ENCODE measurements at regions not wholly inside any gene's neighbourhood (a gene's known extent, or its start where the extent isn't known, plus 50 kb on each side); places are given as distances from the start of the nearest gene placed in this dataset.

- H3K27ac ChIP-seq (ENCODE audit: extremely low read depth, low read depth, low read length): no peak overlapping the region
- ChIA-PET CTCF (no interaction called here), POLR2A (no interaction called here)
- no peak for TF ChIP-seq ZBTB7A (tag by site-specific recombination; IDR thresholded peaks at IDR 0.05; ENCODE audit: low read depth)
- TF ChIP-seq KLF7 (tag by site-specific recombination; IDR thresholded peaks at IDR 0.05; ENCODE audit: borderline replicate concordance): no peak
- TF ChIP-seq ZNF214 (tag by site-specific recombination; IDR thresholded peaks at IDR 0.05; ENCODE audit: borderline replicate concordance): no peak
- no peak for TF ChIP-seq ZNF426 (tag by site-specific recombination; IDR thresholded peaks at IDR 0.05)
- no peak for TF ChIP-seq ZBTB21 (tag by site-specific recombination; IDR thresholded peaks at IDR 0.05)
- no peak for TF ChIP-seq ZNF121 (tag by site-specific recombination; IDR thresholded peaks at IDR 0.05)
- no peak for TF ChIP-seq ZNF221 (tag by site-specific recombination; IDR thresholded peaks at IDR 0.05; ENCODE audit: borderline replicate concordance)
- no peak for TF ChIP-seq ZNF48 (tag by site-specific recombination; IDR thresholded peaks at IDR 0.05)
- no peak for TF ChIP-seq ZNF280D (tag by site-specific recombination; IDR thresholded peaks at IDR 0.05)
- no peaks in the 10 kb centered on the region for H3K9me3 ChIP-seq (ENCODE audit: control insufficient read depth, insufficient read depth, low read depth, low read length)
- no peak overlapping the region for H3K4me3 ChIP-seq (ENCODE audit: low read depth, low read length)
- no peaks in the 10 kb centered on the region for H3K4me1 ChIP-seq (ENCODE audit: control insufficient read depth, insufficient read depth, low read length)
- H3K36me3 ChIP-seq (ENCODE audit: control insufficient read depth in 2 of 2, insufficient read depth in 1 of 2, low read length in 2 of 2): no peaks in the 10 kb centered on the region
Observed at GRCh38 chr9:81767921-81768320, 78.6 kb upstream of the TLE1 start.

- no peaks in the 10 kb centered on the region for H3K9me3 ChIP-seq (ENCODE audit: control insufficient read depth, insufficient read depth, low read depth, low read length)
- H3K27ac ChIP-seq (ENCODE audit: extremely low read depth, low read depth, low read length): no peak overlapping the region
- no peaks in the 10 kb centered on the region for H3K4me1 ChIP-seq (ENCODE audit: control insufficient read depth, insufficient read depth, low read length)
- TF ChIP-seq ZNF692 (tag by site-specific recombination; IDR thresholded peaks at IDR 0.05) (no peak), ZNF514 (tag by site-specific recombination; IDR thresholded peaks at IDR 0.05) (no peak), ZBTB20 (tag by site-specific recombination; IDR thresholded peaks at IDR 0.05) (no peak), ZNF248 (tag by site-specific recombination; IDR thresholded peaks at IDR 0.05) (no peak), ZFP37 (tag by site-specific recombination; IDR thresholded peaks at IDR 0.05) (no peak), SCRT1 (tag by site-specific recombination; IDR thresholded peaks at IDR 0.05; ENCODE audit: borderline replicate concordance) (no peak), ZNF140 (tag by site-specific recombination; IDR thresholded peaks at IDR 0.05) (no peak), INSM2 (tag by site-specific recombination; IDR thresholded peaks at IDR 0.05) (no peak), IKZF3 (tag by site-specific recombination; IDR thresholded peaks at IDR 0.05) (no peak), GLI2 (tag by site-specific recombination; IDR thresholded peaks at IDR 0.05; ENCODE audit: borderline replicate concordance, low read depth) (no peak), ATF2 (tag by site-specific recombination; IDR thresholded peaks at IDR 0.05; ENCODE audit: low read depth) (no peak), ZNF626 (tag by site-specific recombination; IDR thresholded peaks at IDR 0.05) (no peak), ZNF16 (tag by site-specific recombination; IDR thresholded peaks at IDR 0.05; ENCODE audit: low read depth) (no peak), KLF10 (tag by site-specific recombination; IDR thresholded peaks at IDR 0.05) (no peak), ZSCAN4 (tag by site-specific recombination; IDR thresholded peaks at IDR 0.05) (no peak), ZNF169 (tag by site-specific recombination; IDR thresholded peaks at IDR 0.05) (no peak)
- ChIA-PET POLR2A (no interaction called here), CTCF (interaction anchor here (0.5 kb wide), 1 partner anchor 446 kb away, joined by 3 read pairs; no protein-coding TSS in a partner anchor)
- no peak overlapping the region for H3K4me3 ChIP-seq (ENCODE audit: low read depth, low read length)
- H3K36me3 ChIP-seq (ENCODE audit: control insufficient read depth in 2 of 2, insufficient read depth in 1 of 2, low read length in 2 of 2): no peaks in the 10 kb centered on the region
Observed at GRCh38 chr9:81771571-81771970, 82.2 kb upstream of the TLE1 start.

All from HEK293 (cell line).